NCI-H82 (cell line): ENCODE measurements at regions not wholly inside any gene's neighbourhood (a gene's known extent, or its start where the extent isn't known, plus 50 kb on each side); places are given as distances from the start of the nearest gene placed in this dataset.

Source experiments
- DNase-seq: peaks from one replicate; lab custom pipeline; 2025; lab: John Stamatoyannopoulos, UW

DNA sequence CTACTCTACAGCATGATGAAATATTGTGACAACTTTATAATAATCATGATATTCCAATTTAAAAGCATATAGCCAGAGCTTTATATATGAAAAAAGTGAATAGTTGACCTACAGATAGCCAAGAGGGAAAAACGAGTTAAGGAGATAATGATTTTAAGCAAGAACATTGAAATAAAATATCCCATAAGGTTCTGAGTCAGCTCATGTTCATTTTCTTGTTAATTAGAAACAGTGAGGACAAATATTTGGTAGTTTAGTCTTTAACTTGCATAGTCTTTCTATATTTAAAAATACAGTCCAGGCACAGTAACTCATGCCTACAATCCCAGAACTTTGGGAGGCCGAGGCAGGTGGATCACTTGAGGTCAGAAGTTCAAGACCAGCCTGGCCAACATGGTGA, 55.8 kb upstream of the CDH6 start:
- DNase-seq: no peak

DNA sequence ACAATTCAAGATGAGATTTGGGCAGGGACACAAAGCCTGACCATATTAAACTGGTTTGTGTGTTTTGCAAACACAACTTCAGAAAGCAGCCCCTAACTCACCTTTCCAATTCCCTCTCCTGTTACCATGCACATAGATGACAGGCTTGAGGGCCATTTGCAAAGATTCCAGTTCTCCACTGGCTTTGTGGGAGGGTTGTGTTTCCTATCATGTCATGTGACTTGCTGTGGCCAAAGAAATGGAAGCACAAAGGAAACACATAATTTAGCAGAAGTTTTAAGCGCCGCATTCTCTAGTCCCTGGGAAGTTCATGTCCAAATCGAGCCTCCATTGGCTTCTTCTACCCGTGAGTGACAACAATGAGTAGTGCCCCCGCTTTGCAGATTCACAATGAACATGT, 57.9 kb upstream of the CDH6 start:
- DNase-seq: no peak

DNA sequence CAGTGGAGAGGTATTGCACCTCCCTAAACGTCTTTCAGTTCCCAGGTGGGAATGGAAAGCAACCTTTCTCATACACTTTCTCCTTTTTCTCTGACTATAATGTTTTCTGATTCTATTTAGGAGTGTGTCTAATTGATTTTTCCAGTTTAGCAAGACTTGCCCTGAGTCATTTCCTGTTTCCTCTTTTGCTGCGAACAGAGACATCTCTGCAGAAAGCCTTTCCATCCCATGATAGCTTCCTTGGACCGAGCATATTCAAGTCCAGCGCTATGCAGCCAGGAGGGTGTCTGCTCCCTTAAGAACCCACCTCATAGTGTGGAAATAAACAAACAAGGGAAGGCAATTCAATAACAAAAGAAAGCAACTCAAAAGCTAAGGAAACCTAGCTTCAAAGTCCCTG, 60.0 kb upstream of the CDH6 start:
- DNase-seq: no peak

DNA sequence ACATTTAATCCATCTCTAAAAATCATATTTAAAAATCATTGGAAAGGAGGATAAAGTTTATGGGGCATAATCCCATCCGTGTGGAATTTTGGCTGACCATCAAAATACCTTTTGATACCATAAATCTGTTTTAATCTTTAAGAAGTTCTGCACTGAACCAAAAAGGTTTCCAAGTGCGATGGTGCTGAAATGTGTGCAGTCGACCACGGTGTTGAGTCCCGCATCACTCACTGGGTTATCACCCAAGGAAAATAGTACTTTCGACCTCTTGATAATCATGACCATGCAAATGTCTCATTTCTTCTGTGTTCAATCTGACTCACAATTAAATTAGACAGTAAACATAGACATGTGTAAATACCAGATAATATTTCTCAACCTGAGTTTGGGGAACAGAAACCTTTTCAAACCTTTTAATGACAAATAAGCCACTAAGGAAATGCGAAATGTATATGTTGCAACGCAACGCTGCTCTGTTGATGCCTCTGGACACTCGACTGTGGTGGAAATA, 62.0 kb upstream of the CDH6 start:
- no peak for DNase-seq

DNA sequence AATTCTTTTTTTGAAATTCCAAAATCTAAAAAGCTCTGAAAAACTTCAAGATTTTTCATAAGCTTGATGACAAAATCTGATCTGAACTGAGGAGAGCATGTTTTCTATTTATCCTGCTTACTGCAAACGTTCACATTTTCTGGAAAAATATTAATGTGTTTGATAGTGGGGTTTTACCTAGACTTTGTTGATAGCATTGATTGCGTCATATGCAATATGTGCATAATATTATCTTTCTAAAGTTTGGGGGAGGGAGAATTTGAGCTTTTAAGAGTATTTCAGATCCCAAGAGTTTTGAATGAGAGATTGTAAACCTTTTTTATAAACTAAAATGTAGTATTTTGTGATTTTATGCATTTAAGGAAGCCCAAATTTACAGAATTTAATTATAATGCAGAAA, 62.8 kb upstream of the CDH6 start:
- DNase-seq: no peak

DNA sequence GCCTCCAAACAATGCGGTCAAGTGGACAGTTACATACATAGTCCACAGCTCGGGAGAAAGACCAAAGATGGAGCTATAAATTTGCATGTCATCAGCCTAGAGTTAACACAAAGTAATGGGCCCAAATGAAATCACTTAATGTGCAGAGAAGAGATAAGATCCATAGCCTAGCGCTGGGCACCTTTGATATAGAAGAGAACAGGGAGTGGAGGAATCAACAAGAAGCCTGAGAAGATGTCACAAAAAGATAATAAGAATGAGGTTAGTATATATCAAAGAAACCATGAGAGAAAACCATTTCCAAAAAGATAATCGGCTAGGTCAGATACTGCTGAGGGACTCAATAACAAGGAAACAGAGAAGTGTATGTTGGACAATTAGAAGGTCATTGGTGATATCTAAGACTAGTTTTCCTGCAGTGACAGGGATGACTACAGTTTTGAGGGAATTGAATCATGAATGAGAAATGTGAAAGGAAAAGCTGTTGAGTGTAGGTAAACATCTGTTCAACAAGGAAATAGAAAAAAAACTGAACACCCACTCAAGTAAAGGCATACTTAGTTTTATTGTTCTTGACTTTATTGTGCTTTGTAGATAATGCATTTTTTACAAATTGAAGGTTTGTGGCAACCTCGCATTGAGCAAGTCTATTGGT, 68.7 kb upstream of the CDH6 start:
- no peak for DNase-seq

DNA sequence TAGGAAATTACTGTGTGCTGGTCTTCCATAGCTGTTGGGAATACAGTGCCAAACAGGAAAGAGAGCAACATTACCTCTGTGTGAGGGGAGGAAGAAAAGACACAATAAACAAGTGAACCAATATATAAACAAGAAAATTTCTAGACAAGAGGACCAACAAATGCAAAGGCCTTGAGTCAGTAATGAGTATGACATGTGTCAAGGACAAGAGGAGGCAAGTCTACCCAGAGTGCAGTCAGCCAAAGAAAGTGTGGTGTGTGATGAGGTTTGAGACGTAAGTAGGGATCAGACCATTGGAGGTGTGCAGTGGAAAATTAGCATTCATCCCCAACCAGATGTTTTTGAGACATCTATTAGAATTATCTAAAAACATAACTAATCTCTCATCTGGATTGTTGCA, 69.5 kb upstream of the CDH6 start:
- no peak for DNase-seq

DNA sequence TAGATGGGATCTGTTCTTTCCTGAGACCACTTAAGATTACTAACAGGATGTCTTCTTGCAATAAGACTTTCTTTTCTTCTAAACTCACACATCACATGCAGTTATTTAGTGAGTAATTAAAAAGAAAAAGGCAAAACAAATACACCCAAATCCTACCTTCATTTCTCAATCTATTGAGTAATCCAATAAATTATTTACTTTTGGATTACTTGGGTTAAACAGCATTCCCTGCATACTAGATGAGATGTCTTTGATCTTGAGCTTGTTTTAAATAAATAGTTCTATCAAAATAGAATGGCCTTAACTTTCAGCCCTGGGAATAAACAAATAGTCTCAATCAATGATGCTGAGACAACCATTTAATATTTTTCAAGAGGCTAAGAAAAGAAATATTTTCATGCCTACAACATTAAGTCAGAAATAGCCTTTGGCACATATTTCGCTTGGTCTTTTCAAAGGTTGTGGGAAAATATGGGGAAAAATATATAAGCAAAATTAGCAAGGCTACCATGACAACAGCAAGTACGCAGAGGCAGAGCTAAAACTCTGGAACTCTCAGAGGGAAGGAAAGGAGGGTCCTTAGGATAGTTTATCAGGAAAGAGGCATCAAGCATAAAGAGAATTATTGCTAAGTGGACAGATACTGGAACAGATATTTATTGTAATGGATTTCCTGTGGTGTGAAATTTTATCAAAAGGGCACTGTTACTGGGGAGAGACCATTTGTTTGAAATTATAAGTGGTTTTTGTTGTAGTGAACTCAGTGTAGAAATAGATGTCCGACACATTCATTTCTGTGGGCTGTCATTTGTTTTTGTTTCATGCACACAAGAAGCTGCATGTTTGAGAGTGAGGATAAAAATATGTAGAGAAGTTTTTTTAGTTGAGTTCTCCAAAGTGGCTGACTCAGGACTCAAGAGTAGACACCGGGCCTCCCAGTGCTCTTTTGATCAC, 70.2 kb upstream of the CDH6 start:
- no peak for DNase-seq

DNA sequence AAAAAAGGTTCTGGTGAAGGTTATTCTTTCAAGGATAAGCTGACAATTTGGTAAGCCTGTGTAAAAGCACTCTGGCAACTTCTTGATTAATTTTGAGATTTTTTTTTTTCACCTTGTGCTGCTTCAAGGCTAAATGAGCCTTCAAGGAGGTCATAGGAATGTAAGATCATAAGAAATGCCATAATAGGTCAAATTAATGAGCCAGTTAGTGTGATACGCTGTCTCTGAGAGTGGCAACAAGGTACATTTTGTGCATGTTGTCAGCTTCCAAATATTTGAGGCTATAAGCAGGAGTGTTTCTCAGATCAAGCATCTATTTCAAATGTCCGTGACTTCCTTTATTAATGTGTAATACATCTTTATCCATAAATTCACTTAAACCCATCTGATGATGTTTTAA, 72.3 kb upstream of the CDH6 start:
- no peak for DNase-seq

DNA sequence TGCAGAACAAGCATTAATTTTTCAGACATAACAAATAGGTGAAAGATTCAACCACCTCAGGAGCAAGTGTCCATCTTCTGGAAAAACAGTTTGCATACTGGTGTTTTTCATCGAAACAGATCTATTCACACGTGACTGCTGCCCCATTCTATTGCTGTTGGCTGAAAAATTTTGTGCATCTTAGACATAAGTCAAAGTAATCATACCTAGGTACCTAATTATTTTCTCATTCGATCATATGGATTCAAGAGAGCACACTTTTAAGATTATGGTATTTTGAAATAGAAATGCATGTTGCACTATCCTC, 72.9 kb upstream of the CDH6 start:
- no peak for DNase-seq

DNA sequence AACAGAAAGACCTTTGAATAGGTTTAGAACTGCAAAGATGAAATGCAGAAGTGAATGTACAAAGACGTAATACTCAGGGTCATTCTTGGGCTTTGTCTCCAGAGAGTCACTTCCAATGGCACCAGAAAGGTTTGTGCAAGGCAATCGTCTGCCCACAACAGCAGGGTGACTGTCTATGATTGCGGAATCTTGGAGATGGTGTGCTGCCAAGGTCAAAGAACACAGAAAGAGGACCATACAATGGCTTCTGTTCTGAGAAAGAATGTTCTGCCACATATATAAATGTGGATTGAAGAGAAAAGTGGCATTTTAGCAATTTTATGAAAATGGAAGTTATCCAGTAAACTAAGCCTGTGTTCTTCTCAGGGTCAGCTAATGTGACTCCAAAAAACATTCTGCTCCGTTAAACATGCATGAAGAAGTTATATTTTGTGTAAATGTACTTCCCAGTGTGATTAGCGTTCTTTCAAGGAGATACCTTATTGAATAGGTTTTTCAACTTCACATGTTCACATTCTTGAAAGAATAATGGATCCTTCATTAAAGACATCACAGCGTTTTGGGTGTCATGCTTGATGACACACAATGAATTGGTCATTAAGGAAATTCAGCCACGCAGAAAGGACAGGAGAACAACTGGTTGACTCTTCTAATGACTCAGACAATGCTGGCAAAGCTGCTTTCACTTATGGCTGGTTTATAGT, 73.4 kb upstream of the CDH6 start:
- no peak for DNase-seq

DNA sequence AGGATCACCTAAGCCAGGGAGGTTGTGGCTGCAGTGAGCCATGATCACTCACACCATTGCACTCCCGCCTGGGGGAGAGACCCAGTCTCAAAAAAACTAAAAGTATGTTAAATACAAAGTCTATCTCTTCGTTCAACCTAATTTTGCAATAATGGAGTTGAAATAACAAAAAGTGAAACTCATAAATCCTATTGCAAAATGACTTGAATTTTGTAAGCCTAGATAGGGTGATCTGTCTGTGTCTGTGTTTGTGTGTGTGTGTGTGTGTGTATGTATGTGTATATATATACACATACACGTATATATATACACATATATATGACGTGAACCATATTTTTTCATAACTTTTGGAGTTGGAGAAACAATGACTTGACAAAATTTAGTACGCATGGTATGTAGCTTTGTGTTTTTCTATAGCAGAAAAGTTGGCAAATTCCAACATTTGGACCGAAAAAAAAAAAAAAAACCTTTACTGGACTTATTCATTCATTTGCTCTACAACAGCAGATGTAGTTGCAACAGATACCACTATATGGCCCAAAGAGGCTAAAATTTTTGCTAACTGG, 76.9 kb upstream of the CDH6 start:
- no peak for DNase-seq

DNA sequence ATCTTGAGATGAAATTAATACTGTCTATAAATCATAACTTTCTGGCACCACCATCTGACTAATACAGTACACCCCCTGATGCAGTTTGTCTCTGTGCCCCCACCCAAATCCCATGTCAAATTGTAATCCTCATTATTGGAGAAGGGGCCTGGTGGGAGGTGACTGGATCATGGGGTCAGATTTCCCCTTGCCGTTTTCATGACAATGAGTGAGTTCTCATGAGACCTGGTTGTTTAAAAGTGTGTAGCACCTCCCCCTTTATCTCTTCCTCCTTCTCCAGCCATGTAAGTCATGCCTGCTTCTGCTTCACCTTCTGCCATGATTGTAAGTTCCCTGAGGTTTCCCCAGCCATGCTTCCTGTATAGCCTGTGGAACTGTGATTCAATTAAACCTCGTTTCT, 78.7 kb upstream of the CDH6 start:
- DNase-seq: no peak

DNA sequence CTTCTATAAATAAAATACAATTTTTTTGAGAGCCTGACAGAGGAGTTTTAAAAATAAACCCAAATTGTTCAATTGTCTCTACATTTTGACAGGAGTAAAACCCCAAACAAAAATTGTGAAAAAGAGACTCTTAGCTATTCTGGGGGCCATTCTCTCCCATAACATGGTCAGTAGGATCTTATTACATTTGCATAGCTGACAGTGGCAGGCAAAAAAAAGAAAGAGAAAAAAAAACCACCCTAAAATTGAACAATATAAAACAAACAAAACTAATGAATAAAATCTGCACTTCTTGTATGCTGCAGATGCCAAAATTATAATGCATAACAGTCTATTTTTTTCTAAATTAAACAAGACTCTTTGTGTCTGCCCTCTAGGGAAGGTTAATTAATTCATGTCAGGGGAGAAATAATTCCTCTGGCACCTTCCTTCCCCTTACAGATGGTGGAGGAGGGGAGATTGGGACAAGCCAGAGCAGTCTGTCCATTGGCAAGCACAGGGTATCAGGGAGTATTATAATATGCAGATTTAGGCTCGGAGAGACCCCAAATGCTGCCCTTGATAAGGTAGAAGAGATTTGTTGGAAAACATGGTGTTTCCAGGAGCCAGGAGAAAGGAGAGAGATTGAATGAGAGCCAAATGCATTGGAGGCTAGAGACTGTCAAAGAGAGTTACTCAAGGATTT, 79.7 kb upstream of the CDH6 start:
- peak; percentile 33 for DNase-seq

DNA sequence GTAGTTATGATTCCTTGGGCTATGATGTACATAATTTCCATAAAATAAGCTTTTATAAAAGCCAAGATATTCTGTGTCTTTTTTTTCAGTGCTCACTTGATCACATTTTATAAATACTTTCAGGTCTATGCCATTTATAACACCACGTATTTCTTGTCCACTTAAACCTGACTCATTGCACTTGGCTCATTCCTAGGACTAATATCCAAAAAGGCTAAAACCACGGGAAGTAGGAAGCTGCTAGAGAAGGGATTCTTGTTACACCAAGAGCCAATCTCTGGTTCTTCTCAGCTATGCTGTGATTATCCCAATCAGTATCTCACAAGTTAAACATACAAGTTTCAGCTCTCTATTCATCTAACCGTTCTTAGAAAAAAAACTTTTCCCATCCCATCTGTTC, 80.4 kb upstream of the CDH6 start:
- peak; percentile 4 for DNase-seq

DNA sequence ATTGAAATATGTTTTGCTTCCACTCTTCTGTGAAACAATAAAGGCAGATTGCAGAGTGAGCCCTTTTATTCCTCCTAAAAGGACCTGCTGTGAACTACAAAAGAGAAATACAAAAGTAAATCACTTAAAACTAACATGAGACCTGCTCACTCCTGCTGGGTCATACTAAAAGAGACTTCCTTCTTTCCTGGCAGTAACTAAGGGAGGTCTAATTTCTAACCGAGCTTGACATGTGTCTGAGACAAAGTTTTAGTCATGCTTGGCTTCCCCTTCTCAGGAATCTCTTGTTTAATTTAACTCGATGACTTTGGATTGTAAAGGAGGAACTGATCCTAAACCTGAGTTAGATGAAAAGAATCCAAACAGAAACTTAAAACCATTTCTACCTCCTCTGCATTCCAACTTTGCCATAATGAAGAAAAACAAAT, 86.4 kb upstream of the CDH6 start:
- peak; percentile 12 for DNase-seq

DNA sequence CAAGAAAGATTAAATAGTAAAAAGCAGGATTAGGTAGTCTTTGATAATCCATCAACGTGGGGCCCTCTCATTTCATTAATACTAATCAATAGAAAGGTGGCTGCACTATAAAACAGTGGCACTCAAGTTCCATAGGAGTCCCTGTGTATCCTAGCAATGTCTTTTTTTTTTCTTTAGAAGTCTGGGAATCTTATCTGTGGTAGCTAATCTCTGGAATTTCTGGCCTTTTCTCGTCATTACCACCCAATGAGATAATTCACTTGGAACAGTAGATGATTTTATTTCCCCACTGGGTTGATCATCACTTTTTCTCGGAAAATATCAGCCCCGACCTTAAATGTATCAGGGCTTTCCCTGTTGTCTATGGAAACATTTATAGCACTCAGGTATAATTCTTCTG, 86.8 kb upstream of the CDH6 start:
- DNase-seq: peak; percentile 73

DNA sequence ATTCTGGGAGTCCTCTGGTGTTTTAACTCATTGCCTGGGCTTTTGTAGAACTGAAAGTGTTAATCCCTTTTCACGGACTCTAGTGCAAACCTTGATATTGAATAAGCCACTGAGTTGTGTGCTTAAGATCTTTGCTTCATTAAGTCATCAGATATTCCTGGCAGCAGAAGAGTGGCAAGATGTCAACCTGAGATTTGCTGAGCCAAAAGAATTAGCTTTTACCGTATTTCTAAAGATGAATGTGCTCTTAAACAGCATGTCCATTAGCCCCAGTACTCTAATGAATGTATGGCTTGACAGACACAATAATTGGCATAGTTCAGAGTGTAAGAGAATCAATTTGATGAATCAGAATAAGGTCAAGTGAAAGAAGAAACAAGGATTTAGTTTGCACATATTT, 87.2 kb upstream of the CDH6 start:
- peak; percentile 73 for DNase-seq

DNA sequence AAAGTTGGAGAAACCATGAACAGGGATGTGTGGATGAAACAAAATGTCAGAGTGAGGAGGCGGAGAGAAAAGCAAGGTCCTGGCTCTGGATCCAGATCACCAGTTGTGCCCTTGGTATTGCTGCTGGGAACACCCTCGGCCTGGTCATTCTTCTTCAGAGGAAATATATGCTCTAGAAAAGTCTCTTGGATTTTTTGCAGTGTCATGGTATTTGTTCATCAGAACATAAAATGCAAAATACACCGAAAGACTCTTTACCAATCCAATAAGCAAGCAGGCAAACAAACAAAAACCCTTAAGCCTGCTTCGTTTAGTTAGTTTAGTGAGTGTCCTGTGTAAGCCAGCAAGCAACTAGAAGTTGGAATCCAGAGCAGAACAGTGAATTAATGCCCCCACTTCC, 88.7 kb upstream of the CDH6 start:
- DNase-seq: peak; percentile 5

DNA sequence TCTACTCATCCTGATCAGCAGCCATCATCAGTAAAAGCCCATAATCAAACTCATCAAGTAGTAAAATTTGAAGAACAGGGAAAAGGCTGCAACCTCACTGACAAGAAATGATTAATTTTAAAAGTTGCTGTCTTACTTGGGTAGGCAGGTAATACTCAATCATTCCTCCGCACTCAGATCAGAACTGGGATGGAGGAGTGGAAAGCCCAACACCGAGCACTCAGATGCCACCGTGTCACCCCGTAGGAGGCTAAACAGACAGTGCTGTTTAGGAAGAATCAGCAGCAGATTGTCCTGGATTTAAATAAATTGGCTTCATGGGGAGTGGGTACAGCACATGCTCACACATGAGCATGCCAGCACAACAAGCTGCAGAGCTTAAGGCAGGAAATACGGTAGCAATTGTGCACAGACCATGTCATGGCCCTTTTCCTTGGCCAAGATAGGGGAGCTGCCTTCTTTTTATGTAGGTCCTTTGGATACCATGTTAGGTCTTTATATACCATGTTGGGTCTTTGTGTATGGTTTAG, 92.6 kb upstream of the CDH6 start:
- DNase-seq: peak; percentile 54

DNA sequence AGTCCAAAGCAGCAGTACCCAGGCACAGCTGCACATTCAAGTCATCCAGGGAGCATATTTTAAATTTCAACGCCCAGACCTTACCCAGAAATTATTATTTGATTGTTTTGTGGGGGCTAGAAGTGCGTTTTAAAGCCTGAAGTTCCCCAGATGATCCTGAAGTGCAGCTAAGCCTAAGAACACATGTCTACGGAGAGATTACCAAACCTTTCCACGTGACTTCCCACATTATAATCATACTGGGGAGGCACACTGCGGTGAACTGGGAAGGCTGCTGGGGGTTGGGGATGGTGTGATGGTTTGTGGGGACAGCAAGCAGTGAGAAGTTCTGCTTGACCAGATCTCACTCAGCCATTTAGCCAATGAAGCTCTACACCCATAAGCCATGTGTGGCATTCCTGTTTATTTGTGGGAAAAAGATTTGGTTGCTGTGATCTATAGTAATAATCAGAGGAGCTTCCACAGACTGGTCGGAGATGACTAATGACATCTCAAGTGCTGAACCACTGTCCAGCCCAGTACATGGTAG, 93.4 kb upstream of the CDH6 start:
- DNase-seq: no peak
